ENCODE measurements at regions not wholly inside any gene's neighbourhood (a gene's known extent, or its start where the extent isn't known, plus 50 kb on each side); places are given as distances from the start of the nearest gene placed in this dataset.

DNA sequence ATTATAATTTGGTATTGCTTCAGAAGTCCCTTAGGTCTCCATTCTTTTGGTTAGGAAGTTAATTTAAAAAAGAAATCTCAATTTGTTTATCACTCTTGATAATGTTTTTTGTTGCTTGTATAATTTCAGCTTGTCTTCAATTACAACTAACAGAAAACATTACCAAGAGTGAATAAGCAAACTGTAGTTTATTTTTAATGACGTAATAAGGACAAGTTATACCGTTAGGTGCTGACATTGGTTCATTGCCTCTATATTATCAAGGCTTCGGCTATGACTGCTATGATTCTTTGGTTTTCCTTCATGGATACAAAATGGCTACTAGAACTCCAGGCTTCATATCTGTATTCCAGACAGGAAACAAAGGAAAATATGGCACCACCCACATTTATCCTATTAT lies 220.6 kb downstream of the PTGER3 start:
- TF ChIP-seq, protein P1, sequence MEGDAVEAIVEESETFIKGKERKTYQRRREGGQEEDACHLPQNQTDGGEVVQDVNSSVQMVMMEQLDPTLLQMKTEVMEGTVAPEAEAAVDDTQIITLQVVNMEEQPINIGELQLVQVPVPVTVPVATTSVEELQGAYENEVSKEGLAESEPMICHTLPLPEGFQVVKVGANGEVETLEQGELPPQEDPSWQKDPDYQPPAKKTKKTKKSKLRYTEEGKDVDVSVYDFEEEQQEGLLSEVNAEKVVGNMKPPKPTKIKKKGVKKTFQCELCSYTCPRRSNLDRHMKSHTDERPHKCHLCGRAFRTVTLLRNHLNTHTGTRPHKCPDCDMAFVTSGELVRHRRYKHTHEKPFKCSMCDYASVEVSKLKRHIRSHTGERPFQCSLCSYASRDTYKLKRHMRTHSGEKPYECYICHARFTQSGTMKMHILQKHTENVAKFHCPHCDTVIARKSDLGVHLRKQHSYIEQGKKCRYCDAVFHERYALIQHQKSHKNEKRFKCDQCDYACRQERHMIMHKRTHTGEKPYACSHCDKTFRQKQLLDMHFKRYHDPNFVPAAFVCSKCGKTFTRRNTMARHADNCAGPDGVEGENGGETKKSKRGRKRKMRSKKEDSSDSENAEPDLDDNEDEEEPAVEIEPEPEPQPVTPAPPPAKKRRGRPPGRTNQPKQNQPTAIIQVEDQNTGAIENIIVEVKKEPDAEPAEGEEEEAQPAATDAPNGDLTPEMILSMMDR (IDR thresholded peaks at IDR 0.05): no peak
- no peak for TF ChIP-seq POLR2AphosphoS5 (IDR thresholded peaks at IDR 0.05)
- TF ChIP-seq POLR2A (IDR thresholded peaks at IDR 0.05): no peak
